ENCODE measurements at regions not wholly inside any gene's neighbourhood (a gene's known extent, or its start where the extent isn't known, plus 50 kb on each side); places are given as distances from the start of the nearest gene placed in this dataset.
A peak's percentile ranks its signal among the peaks of the same experiment; 100 is the strongest.
"Not testable (repeated sequence)": the region's sequence is repeated elsewhere in the genome, so short reads cannot be mapped to it uniquely, and the experiment has no call there.

DNA sequence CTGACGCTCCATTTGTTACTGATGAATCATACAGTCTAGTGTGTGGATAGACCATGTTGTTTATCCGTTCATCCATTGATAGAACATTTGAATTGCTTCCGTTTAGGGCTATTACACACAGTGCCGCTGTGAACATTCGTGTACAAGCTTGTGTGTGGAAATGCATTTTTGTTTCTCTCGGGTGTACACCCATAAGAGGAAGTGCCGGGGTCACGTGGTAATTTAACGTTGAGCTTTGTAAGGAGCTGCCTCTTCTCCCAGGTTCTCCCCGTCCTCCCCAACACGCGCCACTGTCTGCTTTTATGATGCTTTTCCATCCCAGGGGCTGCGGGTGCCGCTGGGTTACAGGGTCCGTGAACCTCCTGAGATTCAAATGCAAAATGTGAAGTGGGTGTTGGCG lies 142.3 kb downstream of the IGLL1 start:
- intact Hi-C loops (cut with DNase I; ENCODE audit: low total_unique reads), result no loop called here
- TF ChIP-seq, protein P1, sequence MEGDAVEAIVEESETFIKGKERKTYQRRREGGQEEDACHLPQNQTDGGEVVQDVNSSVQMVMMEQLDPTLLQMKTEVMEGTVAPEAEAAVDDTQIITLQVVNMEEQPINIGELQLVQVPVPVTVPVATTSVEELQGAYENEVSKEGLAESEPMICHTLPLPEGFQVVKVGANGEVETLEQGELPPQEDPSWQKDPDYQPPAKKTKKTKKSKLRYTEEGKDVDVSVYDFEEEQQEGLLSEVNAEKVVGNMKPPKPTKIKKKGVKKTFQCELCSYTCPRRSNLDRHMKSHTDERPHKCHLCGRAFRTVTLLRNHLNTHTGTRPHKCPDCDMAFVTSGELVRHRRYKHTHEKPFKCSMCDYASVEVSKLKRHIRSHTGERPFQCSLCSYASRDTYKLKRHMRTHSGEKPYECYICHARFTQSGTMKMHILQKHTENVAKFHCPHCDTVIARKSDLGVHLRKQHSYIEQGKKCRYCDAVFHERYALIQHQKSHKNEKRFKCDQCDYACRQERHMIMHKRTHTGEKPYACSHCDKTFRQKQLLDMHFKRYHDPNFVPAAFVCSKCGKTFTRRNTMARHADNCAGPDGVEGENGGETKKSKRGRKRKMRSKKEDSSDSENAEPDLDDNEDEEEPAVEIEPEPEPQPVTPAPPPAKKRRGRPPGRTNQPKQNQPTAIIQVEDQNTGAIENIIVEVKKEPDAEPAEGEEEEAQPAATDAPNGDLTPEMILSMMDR (IDR thresholded peaks at IDR 0.05), result no peak
- no peak for TF ChIP-seq POLR2A (IDR thresholded peaks at IDR 0.05)
- no peak for DNase-seq (ENCODE audit: low spot score in 2 of 2)
- H3K4me3 ChIP-seq (ENCODE audit: low read depth, poor library complexity, severe bottlenecking), result no peak overlapping the region
- 80 to 88% methylated on average over 16 of the region's 16 CpGs for WGBS, 2 donors

- WGBS, 2 donors, result 93 to 100% methylated on average over 1 to 7 of the region's 7 CpGs
- intact Hi-C loops (cut with DNase I; ENCODE audit: low total_unique reads); H3K4me3 ChIP-seq (ENCODE audit: low read depth, poor library complexity, severe bottlenecking); DNase-seq (ENCODE audit: low spot score in 2 of 2): not testable (repeated sequence)
These were observed 143.0 kb downstream of the IGLL1 start for GRCh38 chr22:23437107-23437395.

DNA sequence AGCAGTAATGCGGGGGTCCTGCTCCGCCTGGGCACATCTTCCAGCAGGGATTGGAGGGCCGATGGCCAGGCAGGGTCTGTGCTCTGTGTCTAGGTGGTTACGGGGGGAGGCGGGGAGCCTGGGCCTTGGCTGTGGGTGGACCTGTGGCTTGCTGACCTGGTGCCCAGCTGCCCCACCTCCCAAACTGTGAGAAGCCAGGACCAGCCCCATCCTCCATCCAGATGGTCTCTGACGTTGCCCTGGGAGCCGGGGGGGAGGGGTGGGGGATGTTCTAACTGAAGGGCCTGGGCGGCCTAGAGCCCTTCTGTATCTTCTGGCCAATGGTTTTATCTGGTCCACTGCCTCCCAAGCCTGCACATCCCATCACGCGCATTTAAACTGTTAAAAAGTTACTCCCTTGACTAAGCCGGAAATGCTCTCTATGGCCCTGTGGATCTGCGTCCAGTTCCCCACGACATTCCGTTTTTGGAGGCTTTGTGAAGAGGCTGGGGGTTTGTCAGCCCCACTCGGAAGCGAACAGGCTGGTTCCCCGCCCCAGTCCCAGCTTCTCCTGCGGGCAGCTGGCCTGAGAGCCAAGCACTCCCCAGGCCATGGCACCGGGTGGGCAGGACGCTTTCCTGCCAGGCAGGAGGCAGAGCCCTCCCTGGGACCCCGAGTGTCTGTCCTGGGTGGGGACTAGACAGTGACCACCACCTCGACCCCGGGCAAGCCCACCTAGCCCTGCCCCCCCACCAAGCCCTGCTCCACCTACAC lies 143.6 kb downstream of the IGLL1 start:
- H3K4me3 ChIP-seq (ENCODE audit: low read depth, poor library complexity, severe bottlenecking); intact Hi-C loops (cut with DNase I; ENCODE audit: low total_unique reads); DNase-seq (ENCODE audit: low spot score in 2 of 2): not testable (repeated sequence)
- 83 to 87% methylated on average over 18 to 21 of the region's 23 CpGs for WGBS, 2 donors

DNA sequence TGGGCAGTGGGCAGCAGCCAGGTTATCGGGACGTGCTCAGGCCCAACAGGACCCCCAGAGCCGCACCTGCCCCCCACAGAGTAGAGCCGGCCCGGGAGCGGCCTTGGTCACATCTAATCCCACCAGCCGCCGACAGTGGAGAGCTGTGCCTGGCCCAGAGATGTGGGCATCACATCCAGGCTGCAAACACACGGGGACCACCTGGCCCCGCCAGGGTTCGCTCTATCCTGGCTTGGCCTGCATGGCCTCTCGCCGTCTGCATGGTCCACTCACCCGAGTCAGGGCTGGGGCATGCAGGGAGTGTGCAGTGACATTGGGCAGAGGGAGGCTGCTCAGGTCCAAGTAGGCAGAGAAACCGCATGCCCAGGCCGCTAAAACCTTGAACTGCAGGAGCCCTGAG lies 144.9 kb downstream of the IGLL1 start:
- intact Hi-C loops (cut with DNase I; ENCODE audit: low total_unique reads); DNase-seq (ENCODE audit: low spot score in 2 of 2); H3K4me3 ChIP-seq (ENCODE audit: low read depth, poor library complexity, severe bottlenecking): not testable (repeated sequence)
- WGBS, 2 donors, result 87 to 89% methylated on average over 8 to 9 of the region's 16 CpGs

DNA sequence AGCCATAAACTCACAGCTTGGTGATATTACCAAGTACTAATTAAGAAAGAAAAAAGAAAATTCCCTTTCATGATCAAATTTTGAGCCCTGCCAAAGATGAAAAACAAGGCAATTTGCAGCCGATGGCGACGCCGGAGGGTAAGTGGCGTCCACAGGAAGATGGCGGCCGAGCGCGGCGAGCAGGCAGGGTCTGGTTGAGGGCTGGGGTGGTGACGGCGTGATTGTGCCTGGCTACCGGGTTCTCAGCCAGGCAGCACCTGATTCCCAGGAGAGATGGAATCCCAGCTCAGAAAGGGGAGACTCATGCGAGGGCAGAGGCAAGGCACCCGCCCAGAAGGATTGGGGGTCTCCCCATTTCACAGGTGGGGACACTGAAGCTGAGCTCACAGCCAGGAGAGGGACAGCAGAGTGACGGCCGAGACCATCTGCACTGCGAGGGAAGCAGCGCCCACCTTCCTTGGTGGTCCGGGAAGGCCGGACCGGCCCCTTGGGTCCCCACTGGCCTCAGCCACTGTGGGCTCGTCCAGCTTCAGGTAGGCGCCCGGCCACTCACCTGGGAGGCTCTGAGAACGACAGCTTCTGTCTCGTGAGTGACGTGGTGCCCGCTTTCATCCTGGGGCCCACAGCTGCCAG lies 145.8 kb downstream of the IGLL1 start:
- 87 to 91% methylated on average over 17 to 18 of the region's 29 CpGs for WGBS, 2 donors
- DNase-seq (ENCODE audit: low spot score in 2 of 2); intact Hi-C loops (cut with DNase I; ENCODE audit: low total_unique reads); H3K4me3 ChIP-seq (ENCODE audit: low read depth, poor library complexity, severe bottlenecking): not testable (repeated sequence)

GRCh38 chr22:23433127-23434005 lies 146.7 kb downstream of the IGLL1 start:
- H3K4me3 ChIP-seq (ENCODE audit: low read depth, poor library complexity, severe bottlenecking); intact Hi-C loops (cut with DNase I; ENCODE audit: low total_unique reads): not testable (repeated sequence)
- 6 to 17% methylated on average over 19 to 28 of the region's 35 CpGs for WGBS, 2 donors
- peak in 1 of 2 donors; percentile 37 for DNase-seq (ENCODE audit: low spot score in 2 of 2)

DNA sequence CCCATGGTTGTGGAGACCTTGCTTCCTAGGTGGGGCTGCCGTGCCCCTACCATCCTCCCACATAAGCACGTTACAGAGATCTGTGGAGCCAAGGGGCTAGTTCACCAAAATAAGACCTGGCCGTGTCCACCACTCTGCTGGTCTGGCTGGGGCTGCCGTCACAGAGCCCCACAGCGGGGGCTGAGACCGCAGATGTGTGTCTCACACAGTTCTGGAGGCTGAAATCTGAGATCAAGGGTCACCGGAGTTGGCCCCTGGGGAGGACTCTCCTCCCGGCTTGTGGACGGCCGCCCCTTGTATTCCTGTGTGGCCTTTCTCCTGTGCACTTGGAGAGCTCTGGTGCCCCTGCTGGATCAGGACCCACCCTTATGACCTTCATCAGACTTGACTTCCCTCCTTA lies 147.4 kb downstream of the IGLL1 start:
- intact Hi-C loops (cut with DNase I; ENCODE audit: low total_unique reads); H3K4me3 ChIP-seq (ENCODE audit: low read depth, poor library complexity, severe bottlenecking); DNase-seq (ENCODE audit: low spot score in 2 of 2): not testable (repeated sequence)
- 71 to 78% methylated on average over 8 to 10 of the region's 10 CpGs for WGBS, 2 donors

GRCh38 chr22:23431337-23432072 lies 148.6 kb downstream of the IGLL1 start:
- intact Hi-C loops (cut with DNase I; ENCODE audit: low total_unique reads), result no loop called here
- 68 to 69% methylated on average over 20 of the region's 20 CpGs for WGBS, 2 donors
- no peak for DNase-seq (ENCODE audit: low spot score in 2 of 2)
- TF ChIP-seq, protein P1 (IDR thresholded peaks at IDR 0.05), result no peak
- no peak for TF ChIP-seq POLR2A (IDR thresholded peaks at IDR 0.05)
- no peak overlapping the region for H3K4me3 ChIP-seq (ENCODE audit: low read depth, poor library complexity, severe bottlenecking)

GRCh38 chr22:23424551-23425068 lies 155.5 kb downstream of the IGLL1 start:
- H3K4me3 ChIP-seq (ENCODE audit: low read depth, poor library complexity, severe bottlenecking); DNase-seq (ENCODE audit: low spot score in 2 of 2); intact Hi-C loops (cut with DNase I; ENCODE audit: low total_unique reads): not testable (repeated sequence)
- 85 to 88% methylated on average over 5 of the region's 5 CpGs for WGBS, 2 donors

Measured in lower leg skin (tissue), 4 donors.